Nephron progenitor cell (in vitro differentiated cells): ENCODE measurements at regions not wholly inside any gene's neighbourhood (a gene's known extent, or its start where the extent isn't known, plus 50 kb on each side); places are given as distances from the start of the nearest gene placed in this dataset.
A peak's percentile ranks its signal among the peaks of the same experiment; 100 is the strongest.
"Not testable (repeated sequence)": the region's sequence is repeated elsewhere in the genome, so short reads cannot be mapped to it uniquely, and the experiment has no call there.

Experiments
- DNase-seq: peaks from one replicate; pipeline ENCODE4 v3.0.0; 2021
- H3K27ac Mint-ChIP-seq: 2 replicates; pipeline ENCODE4 v1.8.0; 2021; ENCODE audit warnings: mild to moderate bottlenecking, moderate library complexity, mixed read lengths
- H3K27me3 Mint-ChIP-seq: 2 replicates; pipeline ENCODE4 v1.8.0; 2021; ENCODE audit warnings: mild to moderate bottlenecking, low read depth, mixed read lengths; ENCODE audit not compliant: poor library complexity
- H3K36me3 Mint-ChIP-seq: 2 replicates; pipeline ENCODE4 v1.8.0; 2021; ENCODE audit warnings: low read depth, mixed read lengths
- H3K4me1 Mint-ChIP-seq: 2 replicates; pipeline ENCODE4 v1.8.0; 2021; ENCODE audit warnings: mixed read lengths
- H3K4me3 Mint-ChIP-seq: 2 replicates; pipeline ENCODE4 v1.8.0; 2021; ENCODE audit warnings: mild to moderate bottlenecking, moderate library complexity, mixed read lengths
- H3K9me3 Mint-ChIP-seq: 2 replicates; pipeline ENCODE4 v1.8.0; 2021; ENCODE audit warnings: mild to moderate bottlenecking, moderate library complexity, mixed read lengths
- TF ChIP-seq, protein P1 (sequence below): fragments of 200-600 bp; sonication (generic); IDR thresholded peaks from 2 replicates; pipeline ENCODE4 v1.5.0; 2021; ENCODE audit warnings: antibody characterized with exemption

DNA sequence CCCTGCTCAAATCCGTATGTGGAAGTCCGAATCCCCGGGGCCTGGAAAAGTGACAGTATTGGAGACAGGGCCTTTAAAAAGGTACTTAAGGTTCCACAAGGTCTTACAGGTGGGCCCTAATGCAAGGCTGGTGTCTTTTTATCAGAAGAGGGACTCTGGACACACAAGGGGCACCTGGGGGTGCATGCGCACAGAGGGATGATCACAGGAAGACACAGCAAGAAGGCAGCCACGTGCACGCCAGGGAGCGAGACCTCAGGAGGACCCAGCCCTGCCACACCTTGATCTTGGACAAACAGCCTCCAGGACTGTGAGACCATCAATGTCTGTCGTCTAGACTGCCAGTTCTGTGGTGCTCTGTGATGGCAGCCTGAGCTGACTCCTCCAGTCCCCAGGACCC lies 96.5 kb downstream of the SHANK2 start:
- Mint-ChIP-seq H3K4me1 (peaks cover 37% of the 10 kb centered on the region), H3K4me3 (no peak overlapping the region), H3K36me3 (no peaks in the 10 kb centered on the region), H3K27me3 (peaks cover 84% of the 10 kb centered on the region), H3K27ac (no peak overlapping the region), H3K9me3 (peaks cover 12% of the 10 kb centered on the region)
- TF ChIP-seq, protein P1, sequence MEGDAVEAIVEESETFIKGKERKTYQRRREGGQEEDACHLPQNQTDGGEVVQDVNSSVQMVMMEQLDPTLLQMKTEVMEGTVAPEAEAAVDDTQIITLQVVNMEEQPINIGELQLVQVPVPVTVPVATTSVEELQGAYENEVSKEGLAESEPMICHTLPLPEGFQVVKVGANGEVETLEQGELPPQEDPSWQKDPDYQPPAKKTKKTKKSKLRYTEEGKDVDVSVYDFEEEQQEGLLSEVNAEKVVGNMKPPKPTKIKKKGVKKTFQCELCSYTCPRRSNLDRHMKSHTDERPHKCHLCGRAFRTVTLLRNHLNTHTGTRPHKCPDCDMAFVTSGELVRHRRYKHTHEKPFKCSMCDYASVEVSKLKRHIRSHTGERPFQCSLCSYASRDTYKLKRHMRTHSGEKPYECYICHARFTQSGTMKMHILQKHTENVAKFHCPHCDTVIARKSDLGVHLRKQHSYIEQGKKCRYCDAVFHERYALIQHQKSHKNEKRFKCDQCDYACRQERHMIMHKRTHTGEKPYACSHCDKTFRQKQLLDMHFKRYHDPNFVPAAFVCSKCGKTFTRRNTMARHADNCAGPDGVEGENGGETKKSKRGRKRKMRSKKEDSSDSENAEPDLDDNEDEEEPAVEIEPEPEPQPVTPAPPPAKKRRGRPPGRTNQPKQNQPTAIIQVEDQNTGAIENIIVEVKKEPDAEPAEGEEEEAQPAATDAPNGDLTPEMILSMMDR = no peak
- DNase-seq = no peak

DNA sequence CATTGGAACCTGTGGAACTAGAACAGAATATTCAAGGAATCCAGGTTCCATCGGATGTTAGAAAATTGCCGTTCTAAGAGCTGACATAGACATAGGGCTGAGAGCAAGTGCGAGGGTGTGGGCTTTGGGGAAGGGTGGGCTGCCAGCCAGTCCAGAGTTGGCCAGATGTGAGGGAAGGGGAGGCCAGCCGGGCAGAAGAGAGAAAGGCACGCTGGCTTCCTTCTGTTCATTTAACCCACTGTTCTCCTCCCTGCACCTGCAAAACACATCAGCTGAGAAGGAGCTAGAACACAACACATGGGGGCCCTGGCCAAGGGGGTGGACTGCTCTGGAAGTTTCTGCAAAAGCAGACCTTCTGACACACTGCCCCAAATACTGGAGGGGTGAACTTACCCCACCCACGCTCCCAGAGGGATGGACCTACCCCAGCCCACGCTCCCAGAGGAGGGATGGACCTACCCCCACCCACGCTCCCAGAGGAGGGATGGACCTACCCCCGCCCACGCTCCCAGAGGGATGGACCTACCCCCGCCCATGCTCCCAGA lies 98.0 kb downstream of the SHANK2 start:
- Mint-ChIP-seq H3K36me3 (no peaks in the 10 kb centered on the region), H3K27me3 (peaks cover 86% of the 10 kb centered on the region), H3K4me1 (peaks cover 41% of the 10 kb centered on the region), H3K4me3 (no peak overlapping the region), H3K27ac (no peak overlapping the region), H3K9me3 (peaks cover 13% of the 10 kb centered on the region)
- DNase-seq = no peak
- TF ChIP-seq, protein P1 = no peak

DNA sequence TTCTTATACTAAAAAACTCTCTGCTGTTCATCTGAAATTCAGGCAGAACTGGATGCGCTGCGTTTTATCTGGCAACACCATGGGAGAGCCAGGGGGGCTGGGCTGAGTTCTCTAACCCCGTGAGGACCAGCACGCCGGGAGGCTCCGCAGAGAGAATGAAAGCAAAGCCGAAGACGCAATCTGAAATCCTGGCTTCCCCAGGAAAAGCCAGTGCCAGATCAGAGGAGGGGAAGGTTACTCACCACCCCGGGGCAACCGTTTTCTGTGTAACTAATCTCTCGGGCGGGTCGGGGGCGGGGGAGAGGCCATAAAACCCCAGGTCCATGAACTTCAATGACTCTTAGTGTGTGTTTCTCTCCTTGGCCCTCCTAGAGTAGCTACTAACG lies 99.4 kb downstream of the SHANK2 start:
- peak overlapping the region; percentile 43 for H3K4me3 Mint-ChIP-seq
- H3K4me1 Mint-ChIP-seq = peaks cover 52% of the 10 kb centered on the region

DNA sequence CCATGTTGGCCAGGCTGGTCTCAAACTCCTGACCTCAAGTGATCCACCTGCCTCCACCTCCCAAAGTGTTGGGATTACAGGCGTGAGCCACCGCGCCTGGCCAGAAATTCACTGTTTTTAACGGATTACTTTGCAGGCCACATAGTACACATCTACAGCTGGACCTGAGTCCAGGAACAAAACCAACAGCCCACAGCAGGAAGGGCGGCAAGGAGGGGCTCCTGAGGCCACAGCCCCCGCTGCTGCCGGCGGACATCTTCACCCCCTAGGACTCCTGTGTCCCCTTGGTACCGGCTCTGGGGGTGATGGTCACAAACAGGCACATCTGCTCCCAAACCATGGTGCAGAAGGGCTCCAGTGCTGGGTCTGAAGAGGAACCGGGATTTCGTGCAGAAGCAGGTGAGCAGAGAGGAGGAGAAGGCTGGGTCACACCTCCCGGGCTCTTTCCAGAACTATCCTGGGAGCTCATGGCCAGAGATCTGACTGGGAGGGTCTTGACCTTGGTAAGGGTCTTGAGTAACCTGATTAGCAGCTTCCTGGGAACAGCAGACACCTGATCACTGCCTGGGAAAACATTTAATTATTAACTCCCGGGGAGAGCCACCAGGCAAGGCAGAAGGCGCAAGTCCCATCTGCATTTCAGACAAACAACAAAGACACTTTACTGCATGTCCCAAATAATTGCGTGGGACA lies 99.9 kb downstream of the SHANK2 start:
- Mint-ChIP-seq H3K9me3 (peaks cover 14% of the 10 kb centered on the region), H3K4me1 (peaks cover 55% of the 10 kb centered on the region), H3K27me3 (peaks cover 87% of the 10 kb centered on the region), H3K4me3 (peak overlapping the region; percentile 43)
- H3K27ac Mint-ChIP-seq, DNase-seq, H3K36me3 Mint-ChIP-seq: not testable (repeated sequence)

More for the DNA sequence above, 99.4 kb downstream of the SHANK2 start:
- peaks cover 16% of the 10 kb centered on the region for H3K9me3 Mint-ChIP-seq
- DNase-seq = peak; percentile 37
- H3K27me3 Mint-ChIP-seq = peaks cover 87% of the 10 kb centered on the region
- H3K36me3 Mint-ChIP-seq = no peaks in the 10 kb centered on the region
- peak overlapping the region; percentile 68 for H3K27ac Mint-ChIP-seq
- TF ChIP-seq, protein P1 = no peak

DNA sequence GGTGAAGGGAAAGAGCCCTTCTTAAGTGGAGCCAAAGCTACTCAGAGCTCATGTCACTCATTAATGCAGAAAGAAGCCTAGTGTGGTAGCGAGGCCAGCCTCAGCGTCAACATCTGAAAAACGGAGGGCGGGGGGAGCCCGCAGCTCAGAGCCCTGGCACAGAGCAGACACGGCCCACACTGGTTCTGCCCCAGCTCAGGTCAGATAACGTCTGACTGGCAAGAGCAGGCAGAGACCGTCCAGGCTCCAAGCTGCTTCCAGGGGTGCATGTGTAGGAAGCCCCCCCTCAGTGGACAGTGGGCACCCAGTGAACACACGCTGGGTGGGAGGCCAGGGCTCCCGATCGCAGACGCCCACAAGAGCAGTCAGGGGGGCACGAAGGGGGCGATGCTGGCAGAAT lies 100.8 kb downstream of the SHANK2 start:
- Mint-ChIP-seq H3K9me3 (peaks cover 12% of the 10 kb centered on the region), H3K4me1 (peaks cover 53% of the 10 kb centered on the region), H3K36me3 (no peaks in the 10 kb centered on the region), H3K27ac (peak overlapping the region; percentile 45), H3K4me3 (peak overlapping the region; percentile 60), H3K27me3 (peaks cover 88% of the 10 kb centered on the region)
- TF ChIP-seq, protein P1 = no peak
- DNase-seq = no peak

DNA sequence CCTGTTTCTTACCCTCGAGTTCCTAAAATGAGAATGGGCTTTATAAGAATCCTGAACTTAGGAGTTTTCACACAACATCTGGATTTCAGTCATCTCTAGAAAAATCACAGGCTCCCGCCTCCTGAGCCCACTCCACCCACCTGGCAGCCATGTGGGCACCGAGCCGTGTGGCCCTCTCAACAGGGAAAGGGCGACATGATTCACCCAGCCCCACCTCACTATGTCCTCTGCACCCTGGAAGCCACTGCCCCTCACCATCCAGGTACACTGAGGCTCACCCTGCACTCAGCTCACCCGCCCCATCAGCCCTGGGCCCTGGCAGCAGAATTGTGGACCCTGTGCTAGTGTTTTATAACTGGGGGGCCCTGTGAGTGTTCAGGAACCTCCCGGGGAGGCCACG lies 101.5 kb downstream of the SHANK2 start:
- Mint-ChIP-seq H3K27me3 (peaks cover 82% of the 10 kb centered on the region), H3K9me3 (peaks cover 8% of the 10 kb centered on the region), H3K4me3 (no peak overlapping the region), H3K36me3 (no peaks in the 10 kb centered on the region), H3K4me1 (peaks cover 49% of the 10 kb centered on the region), H3K27ac (no peak overlapping the region)
- DNase-seq = no peak
- TF ChIP-seq, protein P1 = no peak
